GM10248 (cell line): ENCODE measurements at regions not wholly inside any gene's neighbourhood (a gene's known extent, or its start where the extent isn't known, plus 50 kb on each side); places are given as distances from the start of the nearest gene placed in this dataset.

Experiments used
- CTCF ChIA-PET: fragments of 300-600 bp; sonication (Branson Sonifier 250); formaldehyde crosslinking; extraction: SDS; loops from one replicate; lab custom pipeline; 2021; ENCODE audit warnings: antibody characterized with exemption; lab: Yijun Ruan, JAX
- POLR2A ChIA-PET: fragments of 350-650 bp; sonication (Branson Sonifier 250); formaldehyde crosslinking; extraction: SDS; loops from one replicate; lab custom pipeline; 2020; ENCODE audit warnings: antibody characterized with exemption; lab: Yijun Ruan, JAX
- DNase-seq: peaks from one replicate; pipeline ENCODE4 v3.0.0; 2012; ENCODE audit errors: extremely low spot score
- TF ChIP-seq, protein P1 (sequence below): IDR thresholded peaks from 2 replicates; pipeline ENCODE4 v1.5.1; 2012; ENCODE audit warnings: mild to moderate bottlenecking, low read depth; ENCODE audit errors: extremely low read depth, missing control alignments, control extremely low read depth

- TF ChIP-seq, protein P1, sequence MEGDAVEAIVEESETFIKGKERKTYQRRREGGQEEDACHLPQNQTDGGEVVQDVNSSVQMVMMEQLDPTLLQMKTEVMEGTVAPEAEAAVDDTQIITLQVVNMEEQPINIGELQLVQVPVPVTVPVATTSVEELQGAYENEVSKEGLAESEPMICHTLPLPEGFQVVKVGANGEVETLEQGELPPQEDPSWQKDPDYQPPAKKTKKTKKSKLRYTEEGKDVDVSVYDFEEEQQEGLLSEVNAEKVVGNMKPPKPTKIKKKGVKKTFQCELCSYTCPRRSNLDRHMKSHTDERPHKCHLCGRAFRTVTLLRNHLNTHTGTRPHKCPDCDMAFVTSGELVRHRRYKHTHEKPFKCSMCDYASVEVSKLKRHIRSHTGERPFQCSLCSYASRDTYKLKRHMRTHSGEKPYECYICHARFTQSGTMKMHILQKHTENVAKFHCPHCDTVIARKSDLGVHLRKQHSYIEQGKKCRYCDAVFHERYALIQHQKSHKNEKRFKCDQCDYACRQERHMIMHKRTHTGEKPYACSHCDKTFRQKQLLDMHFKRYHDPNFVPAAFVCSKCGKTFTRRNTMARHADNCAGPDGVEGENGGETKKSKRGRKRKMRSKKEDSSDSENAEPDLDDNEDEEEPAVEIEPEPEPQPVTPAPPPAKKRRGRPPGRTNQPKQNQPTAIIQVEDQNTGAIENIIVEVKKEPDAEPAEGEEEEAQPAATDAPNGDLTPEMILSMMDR = no peak
- DNase-seq = no peak
- ChIA-PET CTCF (no interaction called here), POLR2A (no interaction called here)
Observed at GRCh38 chr1:106515375-106515774, 541.1 kb upstream of the PRMT6 start.

- CTCF ChIA-PET = no interaction called here
- TF ChIP-seq, protein P1 = no peak
- POLR2A ChIA-PET = no interaction called here
- DNase-seq = no peak
Observed at GRCh38 chr1:106517224-106517623, 539.2 kb upstream of the PRMT6 start.

GRCh38 chr1:106523497-106523896 is 533.0 kb upstream of the PRMT6 start:
- CTCF ChIA-PET = interaction anchor here (1.1 kb wide), 1 partner anchor 29 kb away, joined by 3 read pairs; no protein-coding TSS in a partner anchor
- TF ChIP-seq, protein P1 = no peak
- no peak for DNase-seq
- POLR2A ChIA-PET = no interaction called here

GRCh38 chr1:106524631-106525030 is 531.8 kb upstream of the PRMT6 start:
- DNase-seq = no peak
- CTCF ChIA-PET = no interaction called here
- POLR2A ChIA-PET = no interaction called here
- TF ChIP-seq, protein P1 = no peak

GRCh38 chr1:106526650-106527049 is 529.8 kb upstream of the PRMT6 start:
- DNase-seq = no peak
- ChIA-PET CTCF (no interaction called here), POLR2A (no interaction called here)
- TF ChIP-seq, protein P1 = no peak

DNA sequence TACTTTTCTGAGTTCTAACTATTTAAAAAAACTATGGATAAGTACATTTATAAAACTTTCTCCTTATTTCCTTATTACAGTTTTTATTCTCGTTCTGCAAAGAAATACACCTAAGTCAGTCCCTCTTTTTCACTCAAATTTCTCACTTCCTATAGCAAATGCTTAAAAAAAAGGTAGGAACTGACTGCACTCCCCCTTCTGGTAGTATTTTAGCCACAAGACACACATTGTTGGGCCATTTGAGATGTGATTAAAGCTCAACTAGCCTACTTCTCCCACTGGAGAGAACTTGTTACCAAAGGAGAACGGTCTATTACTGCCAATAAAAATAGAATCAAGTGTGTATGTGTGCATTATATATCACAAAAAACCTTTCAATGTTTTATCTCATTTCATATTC is 521.9 kb upstream of the PRMT6 start:
- TF ChIP-seq, protein P1 = no peak
- no peak for DNase-seq
- ChIA-PET POLR2A (no interaction called here), CTCF (no interaction called here)

- CTCF ChIA-PET = no interaction called here
- no peak for DNase-seq
- TF ChIP-seq, protein P1 = no peak
- POLR2A ChIA-PET = no interaction called here
Observed at GRCh38 chr1:106536741-106537140, 519.7 kb upstream of the PRMT6 start.
